Amniotic stem cell (primary cell): ENCODE measurements at regions not wholly inside any gene's neighbourhood (a gene's known extent, or its start where the extent isn't known, plus 50 kb on each side); places are given as distances from the start of the nearest gene placed in this dataset.

ENCODE experiments used
- DNase-seq: peaks from one replicate; lab custom pipeline; 2025; lab: John Stamatoyannopoulos, UW

DNA sequence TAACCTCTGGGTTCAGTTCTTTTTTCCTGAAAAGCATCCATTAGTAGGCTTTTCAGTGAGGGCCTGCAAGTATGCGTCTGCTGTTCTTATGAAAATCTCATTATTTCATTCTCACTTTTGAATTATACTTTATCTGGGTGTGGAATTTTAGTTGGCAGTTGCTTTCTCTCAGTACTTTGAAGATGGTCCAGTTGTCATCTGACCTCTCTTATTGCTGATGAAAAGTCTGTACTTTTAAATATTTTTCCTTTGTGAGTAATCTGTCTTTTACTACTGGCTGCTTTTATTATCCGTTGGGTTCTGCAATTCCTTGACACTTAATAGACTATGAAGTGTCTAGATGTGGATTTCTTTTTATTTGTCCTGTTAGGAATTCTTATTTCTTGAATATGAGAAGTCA lies 307.8 kb downstream of the CYP26B1 start:
- no peak for DNase-seq

DNA sequence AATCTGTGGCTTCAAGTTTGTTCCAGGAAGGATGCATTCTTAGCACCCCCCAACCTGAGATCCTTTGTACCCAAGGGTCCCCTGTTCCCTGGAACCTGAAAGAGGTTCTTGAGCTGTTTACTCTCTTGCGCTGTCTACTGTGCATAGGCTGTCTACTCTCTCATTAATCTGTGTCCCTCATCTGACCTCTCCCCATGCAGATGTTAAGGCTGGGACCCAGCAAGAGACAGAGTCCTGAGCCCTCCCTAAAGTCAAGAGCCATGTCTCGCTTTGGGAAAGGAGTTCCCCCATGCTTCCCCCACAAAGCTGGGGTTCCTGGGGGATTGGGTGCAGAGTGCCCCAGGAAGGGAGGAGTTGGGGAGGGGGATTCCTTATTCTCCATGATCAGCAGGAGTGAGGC lies 312.9 kb downstream of the CYP26B1 start:
- no peak for DNase-seq

DNA sequence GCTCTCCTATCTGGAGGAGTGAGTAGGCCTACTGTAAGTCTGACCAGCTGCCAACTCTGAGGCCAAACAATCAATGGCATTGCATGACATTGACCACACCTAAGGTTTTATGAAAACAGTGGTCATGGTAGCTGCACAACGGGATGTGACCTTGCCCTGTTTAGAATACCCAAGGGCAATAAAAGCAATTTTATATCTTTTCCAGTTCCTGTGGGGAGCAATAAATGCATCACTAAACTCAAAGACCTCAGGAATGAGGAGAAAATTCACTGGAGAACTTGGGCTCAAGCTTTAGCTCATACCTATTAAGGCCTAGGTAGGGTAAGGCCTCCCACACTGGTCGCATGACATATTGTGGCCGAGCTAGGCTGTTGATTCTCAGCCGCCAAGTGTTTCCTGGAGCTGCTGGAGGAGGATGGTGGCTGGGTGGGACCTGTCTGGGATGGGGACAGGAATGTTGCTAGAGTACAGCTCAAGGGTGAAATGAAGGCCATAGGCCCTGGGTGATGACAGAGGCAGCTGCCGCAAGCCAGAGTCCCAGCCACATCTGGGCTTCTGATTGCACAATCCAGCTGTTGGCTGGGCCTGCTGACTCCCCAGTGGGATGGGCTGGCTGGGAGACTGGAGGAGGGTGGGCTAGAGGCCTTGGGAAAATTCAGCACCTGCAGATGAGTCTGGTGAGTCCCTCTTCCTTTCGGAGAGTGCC lies 313.7 kb downstream of the CYP26B1 start:
- DNase-seq: no peak

DNA sequence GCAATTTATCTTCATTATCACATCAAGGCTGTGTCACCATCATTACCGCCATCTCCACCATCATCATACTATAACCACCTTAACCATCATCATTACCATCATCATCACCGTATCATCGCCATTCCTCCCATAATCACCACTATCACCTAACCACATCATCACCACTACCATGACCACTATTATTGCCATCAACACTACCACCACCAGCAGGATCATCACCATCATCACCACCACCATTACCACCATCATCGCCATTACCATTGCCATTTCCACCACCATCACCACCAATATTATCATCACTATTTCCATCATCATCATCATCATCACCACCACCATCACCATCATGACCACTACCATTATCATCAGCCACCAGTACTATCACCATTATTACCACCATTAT lies 314.4 kb downstream of the CYP26B1 start:
- no peak for DNase-seq

DNA sequence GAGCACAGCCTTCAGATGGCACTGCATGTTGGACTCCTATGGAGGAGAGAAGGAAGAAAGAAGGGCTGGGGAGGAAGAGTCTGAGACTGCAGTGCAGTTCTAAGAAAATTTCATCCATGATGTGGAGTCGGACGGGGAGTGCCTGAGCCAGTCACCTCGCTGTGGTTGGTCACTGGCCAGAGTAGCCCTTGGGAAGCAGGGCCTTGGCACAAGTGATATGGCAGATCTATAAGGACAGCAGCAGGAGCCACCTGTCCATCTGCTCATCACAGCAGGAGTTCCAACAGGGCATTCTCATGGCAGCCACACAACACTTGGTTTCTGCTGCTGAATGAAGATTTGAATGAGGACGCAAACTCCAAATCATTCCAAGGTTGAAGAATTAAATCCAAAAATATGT lies 314.8 kb downstream of the CYP26B1 start:
- no peak for DNase-seq

DNA sequence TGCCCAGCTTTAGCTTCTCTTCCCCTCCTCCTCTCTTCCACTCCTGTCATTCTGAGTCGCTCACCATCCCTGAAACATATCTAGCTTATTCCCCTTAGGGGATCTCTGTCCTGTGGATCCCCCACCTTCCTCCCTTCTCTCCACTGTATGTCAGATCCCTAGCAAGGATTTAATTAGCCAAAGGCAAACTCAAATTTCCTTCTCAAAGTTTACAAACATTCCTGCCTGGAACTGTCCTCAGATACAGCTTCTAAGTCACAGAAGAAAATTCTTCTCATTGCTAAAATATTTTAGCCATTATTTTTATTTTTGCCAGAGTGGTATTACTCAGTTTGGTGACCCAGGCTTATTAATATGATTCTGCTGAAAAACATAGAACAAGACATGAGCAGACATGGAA lies 315.3 kb downstream of the CYP26B1 start:
- no peak for DNase-seq

DNA sequence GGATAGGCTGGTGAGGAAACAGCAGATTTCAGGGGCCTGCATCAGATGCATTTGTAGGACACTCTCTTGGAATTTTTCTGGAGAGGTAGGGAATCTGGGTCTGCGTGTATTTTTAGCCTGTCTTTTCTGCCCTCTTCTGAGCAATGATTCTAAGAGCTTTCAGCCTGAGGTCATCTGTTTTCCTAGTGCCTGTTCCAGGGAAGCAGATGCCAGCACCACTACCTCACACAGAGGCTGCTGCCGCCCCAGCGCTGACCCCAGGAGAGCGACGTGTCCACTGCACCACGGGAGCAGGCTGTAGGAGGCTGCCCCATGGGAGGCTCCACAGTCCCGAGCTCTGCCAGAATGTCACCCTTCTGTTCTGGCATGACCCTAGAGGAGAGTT lies 316.5 kb downstream of the CYP26B1 start:
- peak; percentile 85 for DNase-seq

DNA sequence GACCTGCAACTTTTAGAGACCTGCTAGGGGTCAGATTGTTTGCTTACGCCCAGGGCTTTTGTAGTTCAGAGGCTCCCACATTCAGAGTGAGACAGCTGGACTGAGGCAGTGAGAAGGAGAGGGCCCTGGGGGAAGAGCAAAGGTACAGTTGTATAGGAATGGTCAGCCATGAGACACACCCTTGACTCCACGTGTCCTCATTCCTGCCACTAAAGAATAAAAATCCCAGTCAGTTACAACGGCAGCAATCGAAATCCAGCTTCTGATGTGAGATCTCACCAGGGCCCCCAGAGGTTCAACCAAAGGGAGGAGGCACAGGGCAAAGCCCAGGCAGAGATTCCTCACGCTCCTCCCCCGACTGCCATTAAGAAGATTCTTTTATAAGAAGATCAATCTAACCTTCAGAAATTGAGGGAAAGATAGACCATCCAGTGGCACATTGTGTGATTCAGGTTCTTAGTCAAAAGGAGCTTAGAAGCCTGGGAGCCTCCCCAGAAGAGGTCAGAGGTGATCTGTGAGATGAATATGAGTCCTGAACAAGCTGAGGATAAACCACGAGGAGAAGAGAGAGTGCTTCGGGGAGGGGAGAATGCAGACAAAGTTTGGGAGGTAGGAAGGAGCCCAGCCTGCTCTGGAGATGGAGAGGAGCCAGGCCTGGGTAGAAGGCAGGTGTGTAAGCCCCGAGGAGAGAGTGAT lies 317.0 kb downstream of the CYP26B1 start:
- no peak for DNase-seq

DNA sequence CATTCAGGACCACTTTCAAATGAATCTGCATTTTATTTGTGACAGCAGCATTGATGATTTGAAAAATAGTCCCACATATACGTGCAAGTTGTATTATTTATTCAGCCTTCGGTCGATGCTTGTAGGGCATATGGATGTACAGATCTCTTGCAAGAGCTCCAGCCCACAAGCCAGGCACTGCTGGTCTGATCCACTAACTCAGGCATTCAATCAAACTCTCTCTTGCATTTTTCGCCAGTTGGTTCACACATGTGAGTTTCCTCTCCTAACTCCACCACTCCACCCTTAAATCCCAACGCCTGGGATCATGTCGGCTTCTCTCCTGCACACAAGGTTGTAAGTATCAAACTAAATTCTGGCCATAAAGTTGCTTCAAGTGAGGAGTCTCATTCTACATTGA lies 318.7 kb downstream of the CYP26B1 start:
- DNase-seq: no peak

DNA sequence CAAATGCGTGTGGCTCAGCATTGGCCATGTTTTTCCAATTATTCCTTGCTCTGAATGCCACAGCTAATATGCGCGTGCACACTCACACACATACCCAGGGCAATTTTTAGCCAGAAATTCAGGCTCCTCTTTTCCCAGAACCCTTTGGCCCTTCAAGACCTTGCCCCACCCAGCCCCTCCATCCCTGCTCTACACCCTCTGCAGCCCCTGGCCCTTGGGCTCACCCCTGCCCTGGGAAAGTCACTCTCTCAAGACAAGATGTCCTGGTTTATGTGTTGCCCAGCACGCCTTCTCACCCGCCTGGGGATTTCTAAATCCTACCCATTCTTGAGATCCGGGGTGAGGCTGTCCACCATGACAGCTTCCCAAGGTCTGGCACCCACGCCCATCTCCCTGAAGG lies 319.7 kb downstream of the CYP26B1 start:
- DNase-seq: no peak

DNA sequence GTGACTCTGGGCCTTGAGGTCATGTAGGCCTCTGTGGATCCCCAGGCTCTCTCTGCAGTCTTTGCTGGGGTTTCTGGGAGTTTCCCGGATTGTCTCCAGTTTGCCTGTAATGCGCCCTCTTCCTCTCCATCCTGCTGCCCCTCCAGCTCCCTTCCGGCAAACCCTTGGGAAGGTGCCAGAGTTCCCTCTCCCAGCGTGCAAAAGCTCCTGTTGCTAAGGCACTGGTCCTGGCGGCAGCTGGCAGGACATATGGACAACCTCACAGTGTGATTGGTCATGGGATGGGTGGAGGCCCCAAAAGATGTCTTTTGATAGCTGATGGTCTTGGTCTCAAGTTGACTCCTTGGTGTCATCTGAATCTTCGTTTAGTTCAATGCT lies 320.1 kb downstream of the CYP26B1 start:
- DNase-seq: no peak

DNA sequence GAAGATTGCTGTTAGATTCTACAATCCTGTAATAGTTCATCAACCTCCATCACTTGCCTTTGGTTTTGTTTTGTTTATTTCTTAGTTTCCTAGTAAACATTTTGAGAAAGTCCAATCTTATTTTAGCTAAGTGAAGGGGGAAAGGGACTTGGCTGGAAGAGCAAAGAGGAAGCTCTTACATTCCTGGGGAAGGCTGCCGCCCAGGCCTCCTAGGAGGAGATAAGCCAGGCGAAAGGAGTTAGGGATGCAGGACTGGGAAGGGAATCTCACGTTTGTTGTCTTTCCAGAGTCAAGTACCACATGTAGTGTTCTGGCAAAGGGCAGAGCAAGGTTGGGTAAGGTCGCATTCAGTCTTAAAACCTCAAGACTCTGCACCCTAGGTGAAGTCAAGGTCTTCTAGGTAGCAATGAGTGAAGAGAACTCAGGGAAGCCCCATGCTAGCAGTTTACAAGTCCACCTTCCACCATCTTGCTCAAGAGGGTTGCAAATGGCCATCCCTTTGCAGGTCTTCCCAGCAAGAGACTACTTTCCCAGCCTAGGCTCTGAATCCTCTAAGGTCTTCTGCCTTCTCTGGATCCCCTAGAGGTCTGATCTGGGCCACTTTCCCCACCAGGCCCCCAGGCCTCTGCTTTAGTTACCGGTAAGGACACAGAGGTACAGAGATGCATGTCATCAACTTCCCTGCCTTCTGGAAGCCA lies 320.7 kb downstream of the CYP26B1 start:
- DNase-seq: no peak

DNA sequence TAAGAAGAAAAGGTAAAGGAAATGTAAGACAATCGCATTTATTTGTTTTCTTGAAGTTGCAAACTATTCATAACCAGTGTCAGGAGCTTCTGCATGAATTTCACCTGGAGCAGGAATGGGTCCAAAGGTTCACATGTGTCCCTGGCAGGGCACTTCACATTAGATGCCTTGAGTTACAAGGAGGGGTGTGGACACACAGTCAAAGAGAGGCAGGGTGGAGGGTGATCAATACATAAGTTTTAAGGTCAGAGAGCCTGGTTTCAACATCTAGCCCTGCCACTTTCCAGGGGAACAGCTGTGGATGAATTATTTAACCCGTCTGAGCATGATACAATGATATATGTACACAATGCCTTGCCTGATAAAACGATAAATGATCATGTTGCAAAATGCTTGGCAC lies 321.4 kb downstream of the CYP26B1 start:
- no peak for DNase-seq

DNA sequence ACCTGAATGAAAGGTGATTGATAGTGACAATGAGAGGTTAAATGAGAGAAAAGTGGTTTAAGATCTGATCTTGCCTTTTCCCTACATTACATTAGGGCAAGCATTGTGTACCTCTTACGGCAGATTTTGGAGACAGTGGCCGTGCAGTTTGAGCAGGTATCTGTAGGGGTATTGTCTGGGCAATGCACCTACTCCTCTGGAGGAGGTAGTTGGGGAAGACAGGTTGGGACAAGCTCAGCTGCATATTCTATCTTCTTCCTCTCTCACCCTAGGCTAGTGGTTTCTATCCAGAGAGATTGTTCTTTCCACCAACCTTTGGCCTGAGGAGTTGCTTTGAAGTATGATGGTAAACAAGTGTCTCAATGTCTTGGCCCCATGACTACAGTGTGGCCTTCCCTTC lies 323.2 kb downstream of the CYP26B1 start:
- no peak for DNase-seq

DNA sequence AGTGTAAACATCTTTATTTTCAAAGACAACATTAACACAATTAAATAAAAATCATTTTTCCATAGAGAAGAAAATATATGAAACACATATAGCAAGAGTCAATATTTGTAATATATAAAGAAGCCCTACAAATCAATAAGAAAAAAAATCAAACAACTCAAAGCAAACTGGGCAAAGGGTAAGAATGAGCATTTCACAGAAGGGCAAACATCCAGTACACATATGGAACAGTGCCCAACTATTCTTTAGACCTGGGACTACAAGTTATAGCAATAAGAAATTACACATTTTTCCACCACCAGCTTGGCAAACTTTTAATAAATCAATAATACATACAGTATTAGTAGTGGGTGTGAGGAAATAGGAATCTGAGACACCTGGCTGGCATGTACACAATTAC lies 324.1 kb downstream of the CYP26B1 start:
- DNase-seq: no peak

DNA sequence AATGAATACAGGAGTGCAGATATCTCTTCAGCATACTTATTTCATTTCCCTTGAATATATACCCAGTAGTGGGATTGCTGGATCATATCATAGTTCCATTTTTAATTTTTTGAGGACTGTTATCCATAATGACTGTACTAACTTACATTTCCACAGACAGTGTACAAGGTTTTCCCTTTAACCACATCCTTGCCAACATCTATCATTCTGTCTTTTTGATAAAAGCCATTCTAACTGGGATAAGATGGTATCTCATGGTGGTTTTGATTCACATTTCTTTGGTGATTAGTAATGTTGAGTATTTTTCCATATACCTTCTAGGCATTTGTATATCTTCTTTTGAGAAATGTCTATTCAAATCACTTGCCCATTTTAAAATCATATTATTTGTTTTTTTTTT lies 325.2 kb downstream of the CYP26B1 start:
- DNase-seq: no peak

DNA sequence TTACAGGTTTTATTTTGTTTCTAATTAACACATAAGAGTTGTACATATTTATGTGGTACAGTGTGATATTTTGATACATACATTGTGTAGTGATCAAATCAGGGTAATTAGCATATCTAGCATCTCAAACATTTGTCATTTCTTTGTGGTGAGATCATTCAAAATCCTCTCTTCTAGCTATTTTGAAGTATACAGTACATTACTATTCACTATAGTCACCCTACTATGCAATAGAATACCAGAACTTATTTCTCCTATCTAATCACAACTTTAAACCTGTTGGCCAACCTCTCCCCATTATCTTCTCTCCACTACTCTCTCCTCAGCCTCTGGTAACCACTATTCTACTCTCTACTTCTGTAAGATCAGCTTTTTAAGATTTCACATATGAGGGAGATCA lies 325.8 kb downstream of the CYP26B1 start:
- DNase-seq: no peak

DNA sequence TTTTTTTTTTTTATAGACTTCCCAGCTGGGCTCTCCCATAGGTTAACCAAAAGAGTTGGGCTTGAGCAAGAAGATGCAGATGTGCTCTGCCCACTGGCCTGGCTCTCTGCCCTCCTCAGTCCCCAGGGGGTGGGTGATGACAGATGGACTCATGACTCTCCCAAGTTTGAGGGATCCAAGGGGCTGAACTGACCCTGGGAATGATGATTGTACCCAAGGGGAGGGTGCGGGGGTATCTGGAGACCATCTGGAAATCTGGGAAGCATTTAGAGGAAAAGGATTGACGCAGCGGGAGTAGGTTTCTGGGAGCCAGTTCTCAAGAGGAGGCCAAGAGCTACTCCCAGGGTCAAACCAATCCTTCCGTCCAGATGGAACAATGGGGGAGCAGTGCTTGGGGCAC lies 330.8 kb downstream of the CYP26B1 start:
- DNase-seq: no peak

DNA sequence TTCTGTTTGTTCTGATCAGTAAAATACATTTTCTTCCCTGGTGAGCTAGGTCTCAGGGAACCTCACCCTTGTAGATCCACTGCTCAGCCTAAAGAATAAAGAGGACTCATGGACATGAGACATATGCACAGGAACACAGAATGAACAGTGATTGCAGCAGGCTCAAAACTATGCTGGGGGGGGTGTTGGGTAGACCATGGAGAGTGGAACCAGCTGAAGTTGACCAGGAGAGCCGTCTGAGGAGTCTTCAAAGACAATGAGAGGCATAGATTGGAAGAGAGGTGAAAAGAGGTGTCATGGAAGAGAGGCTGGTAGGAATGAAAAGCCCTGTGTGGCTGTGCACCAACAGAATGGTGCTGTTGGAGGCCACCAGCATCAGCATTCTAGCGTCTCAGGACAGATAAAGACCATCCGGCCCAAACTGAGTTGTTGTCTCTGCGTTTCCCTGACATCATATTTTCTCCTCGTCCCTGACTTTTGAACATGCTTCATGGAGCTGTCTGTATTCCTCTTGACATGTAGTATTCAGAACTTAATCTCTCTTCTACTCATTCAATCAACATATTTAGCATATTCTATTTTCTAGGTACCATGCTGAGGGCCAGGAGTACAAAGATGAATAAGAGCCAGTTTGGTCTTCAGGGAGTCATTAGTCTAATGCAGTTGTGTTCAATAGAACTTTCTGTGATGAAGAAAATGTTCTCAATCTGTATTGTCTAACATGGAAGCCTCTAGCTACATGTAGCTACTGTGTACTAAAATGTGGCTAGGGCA lies 331.8 kb downstream of the CYP26B1 start:
- DNase-seq: no peak

DNA sequence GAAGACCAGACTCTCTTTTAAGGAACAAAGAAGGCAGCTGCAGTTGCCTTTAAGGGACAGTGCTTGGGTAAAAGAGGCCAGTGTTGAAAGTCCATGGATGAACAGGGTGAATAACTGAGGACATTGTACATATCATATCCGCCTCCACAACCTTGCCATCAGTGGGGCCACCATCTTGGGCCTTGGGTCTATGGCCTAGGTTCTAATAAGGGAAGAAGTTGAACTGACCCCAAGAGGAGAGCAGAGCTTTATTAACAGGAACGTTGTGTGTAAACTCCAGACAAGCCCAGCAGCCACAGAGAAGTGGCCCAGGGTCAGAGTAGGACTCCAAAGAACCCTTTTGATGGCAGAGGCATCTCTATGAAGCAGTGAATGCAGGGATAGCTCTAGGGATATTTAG lies 332.8 kb downstream of the CYP26B1 start:
- DNase-seq: no peak

DNA sequence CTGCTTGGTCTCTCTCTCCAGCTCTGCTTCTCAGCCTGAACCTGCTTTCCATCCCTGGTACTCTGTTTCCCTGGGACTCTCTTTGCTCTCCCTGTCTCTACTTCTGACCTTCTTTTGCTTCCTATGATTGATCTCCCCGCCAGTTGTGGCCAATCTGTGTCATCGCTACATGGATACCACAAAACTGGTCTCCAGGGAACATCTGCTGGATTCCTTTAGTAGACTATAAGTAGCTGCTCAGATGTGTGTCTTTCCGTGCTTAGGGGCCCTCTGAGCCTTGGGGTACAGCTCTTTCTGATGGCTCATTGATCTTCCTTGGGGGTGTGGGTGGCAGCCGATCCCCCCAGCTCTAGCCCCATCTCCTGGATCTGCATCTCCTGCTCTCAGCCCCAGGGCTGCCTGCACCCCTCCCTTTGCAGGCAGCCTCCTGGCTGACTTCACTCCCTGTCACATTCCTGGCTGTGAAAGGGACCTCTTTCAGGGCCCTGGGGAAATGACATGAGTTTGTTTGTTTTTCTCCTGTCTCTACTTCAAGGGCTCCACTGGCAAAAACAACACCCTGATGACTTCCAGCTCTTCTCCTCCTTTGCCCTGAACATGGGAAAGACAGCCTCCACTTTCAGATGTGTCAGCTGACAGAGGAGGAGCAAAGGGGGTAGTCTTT lies 333.7 kb downstream of the CYP26B1 start:
- DNase-seq: no peak

DNA sequence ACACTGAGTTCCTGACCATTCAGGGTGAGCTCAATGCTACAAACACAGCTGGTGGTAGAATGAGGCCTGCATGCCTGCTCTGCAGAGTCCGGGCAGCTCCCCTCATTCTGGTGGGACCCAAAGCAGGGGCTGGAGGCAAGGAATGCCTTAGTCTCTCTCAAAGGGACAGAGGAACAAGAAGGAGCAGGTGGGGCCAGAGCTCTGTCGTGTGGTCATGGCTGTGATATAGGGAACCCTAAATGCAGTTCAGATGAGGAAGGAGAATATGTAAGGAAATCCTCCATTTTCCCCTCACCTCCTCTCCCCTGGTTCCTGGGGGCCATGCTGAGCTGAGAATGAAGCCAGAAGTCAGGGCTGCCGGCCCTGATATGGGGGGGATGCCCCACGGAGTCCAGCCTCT lies 334.3 kb downstream of the CYP26B1 start:
- no peak for DNase-seq
